Occipital lobe (tissue), 1 donor: ENCODE measurements at regions not wholly inside any gene's neighbourhood (a gene's known extent, or its start where the extent isn't known, plus 50 kb on each side); places are given as distances from the start of the nearest gene placed in this dataset.
"Not testable (repeated sequence)": the region's sequence is repeated elsewhere in the genome, so short reads cannot be mapped to it uniquely, and the experiment has no call there.

ENCODE experiments used
- DNase-seq: peaks from one replicate; lab custom pipeline; 2025; lab: John Stamatoyannopoulos, UW

DNA sequence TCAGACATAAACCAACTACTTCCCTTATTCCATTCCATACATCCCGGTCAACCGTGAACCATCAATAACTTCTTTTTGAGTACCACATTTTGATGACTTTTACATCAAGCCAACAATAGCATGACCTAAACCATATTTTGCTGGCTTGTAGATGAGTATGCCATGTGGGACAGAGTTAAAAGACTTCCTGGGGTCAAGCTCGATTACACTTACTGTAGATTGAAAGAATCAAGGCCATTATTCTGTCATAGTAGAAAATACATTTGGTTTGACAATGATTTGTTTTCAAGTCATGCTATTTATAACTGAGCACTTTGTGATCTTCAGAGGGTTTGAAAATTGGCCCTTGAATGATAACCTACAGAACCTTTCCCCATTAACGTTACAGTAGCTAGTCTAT is 1086.9 kb upstream of the PCDH20 start:
- no peak for DNase-seq

DNA sequence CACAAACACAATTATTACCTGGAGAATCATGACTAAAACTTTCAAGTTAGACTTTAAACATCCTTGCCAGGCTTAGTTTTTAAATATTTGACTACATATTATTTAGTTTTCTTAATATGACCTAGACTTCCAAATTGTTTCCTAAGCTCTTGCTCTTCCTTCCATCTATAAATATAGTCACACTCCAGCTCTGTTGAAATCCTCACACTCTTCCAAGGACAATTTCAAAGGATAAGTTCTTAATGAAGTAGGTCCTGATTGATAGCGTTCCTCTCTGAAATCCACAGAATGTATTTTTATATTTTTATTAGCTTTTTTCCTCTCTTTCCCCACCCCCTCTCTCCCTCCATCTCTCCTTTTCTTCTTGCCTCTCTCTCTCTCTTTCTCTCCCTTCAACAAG is 1074.1 kb upstream of the PCDH20 start:
- no peak for DNase-seq

DNA sequence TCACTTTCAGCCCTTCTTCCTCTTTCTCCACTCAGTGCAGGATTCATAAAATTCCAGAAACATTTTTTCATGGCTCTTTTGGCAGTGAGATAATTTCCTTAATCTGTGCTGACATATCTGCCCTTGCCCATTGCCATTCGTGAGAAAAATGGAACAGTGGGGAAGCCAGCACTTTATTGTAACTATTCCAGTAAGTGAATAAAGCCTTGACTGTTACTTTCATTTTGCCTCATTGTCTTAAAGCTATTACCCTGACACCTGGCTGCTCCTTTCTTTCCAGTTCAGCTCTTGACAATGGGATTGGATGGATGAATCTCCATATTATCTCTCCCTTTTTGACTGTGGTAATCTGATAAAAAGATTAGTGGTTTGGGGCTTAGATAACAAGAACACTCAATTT is 1068.1 kb upstream of the PCDH20 start:
- no peak for DNase-seq

DNA sequence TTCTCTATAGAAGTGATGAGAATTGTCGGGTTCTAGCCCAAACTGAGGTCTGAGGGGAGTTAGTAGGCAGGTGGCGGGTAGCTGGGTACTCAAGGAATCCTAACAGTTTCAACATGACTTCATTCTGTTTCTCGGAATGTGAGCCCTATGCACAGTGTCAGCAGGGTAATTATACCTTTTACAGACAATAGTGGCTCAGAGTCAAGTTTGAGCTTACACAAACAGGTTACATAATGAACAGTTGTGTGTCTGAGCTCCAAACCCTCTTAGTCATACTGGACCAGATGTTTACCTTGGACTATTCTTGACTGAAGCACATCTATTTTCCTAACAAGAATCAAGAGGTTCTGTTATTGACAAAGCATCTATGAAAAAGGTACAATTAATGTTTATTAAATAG is 1066.7 kb upstream of the PCDH20 start:
- DNase-seq, result no peak

DNA sequence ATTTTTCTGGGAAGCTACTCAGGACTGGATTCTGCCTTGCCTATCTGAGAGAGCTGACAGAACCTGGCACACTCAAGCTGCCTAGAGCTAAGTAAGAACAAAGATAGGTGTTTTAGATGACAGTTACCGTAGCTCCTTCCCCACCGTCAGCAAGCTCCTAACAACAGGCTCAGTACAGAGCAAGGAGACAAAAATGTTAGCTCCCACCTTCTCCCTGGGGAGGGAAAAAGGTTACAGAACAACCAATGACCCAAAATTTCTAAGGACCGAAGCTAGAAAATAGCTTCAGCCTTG is 1058.2 kb upstream of the PCDH20 start:
- no peak for DNase-seq

DNA sequence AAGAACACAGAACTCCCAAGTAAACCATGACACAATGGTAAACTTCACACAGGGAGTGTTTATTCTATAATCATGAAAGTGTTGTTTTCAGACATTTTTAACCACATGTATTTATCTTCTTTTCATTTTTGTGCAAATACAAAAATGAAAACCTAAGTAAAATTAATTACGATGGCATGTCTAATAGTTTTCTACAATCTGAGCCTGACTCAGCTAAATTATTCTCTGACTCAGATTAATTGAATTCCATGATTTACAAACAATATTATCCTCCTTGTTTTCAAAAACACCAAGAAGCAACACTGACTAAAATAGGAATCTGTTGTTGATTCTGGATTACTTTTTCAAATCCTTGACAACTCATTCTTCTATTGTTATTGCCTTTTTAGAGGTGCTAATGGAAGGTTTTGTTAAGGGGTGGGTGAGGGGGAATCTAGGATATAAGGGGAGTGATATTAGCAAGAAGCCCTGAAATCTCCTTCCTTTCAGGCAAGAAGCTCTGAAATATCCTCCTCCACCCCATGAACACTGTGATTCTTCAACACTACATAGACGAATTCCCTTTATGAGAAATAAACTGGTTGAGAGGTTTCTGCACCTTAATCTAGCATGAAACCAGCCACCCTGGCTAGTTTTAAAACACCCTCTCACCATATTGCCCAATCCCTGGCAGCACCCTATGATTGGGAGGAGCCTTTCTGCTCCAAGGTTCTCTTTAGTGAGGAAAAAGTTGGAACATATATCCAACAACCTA is 1057.7 kb upstream of the PCDH20 start:
- no peak for DNase-seq

DNA sequence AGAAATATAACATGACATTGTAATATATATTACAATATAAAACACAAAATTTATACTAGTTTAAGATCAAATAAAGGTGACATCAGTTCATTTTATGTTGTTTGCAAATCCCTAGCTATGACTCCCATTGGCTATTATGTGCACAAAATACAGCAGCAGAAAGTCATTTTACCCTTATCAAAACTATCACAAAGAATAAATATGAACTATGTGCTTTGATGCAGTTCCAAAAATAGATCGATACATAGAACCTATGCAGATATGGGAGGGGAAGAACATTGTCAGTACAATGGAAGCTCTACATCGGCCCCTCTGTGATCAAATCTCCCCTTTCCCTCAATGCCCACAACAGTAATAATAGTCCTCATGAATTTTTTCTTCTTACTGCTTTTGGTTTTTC is 1038.1 kb upstream of the PCDH20 start:
- DNase-seq, result no peak

DNA sequence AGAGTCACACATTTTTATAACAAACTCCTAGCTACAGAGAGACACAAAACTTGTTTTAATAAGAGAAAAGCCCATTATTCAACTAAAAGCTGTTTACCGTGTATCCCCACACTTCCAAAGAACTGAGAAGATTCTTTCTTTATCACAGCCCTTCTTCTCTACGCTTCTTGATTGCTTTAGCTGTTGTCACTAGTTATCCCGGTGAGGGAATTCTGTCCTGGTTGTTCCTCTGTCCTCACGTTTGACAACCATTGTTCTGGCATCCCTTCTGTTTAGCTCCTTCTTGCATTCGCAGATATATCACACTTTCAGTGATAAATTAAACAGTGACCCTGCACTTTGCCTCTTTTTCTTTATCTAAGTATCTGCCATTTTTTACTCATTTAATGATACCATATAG is 1035.1 kb upstream of the PCDH20 start:
- no peak for DNase-seq

DNA sequence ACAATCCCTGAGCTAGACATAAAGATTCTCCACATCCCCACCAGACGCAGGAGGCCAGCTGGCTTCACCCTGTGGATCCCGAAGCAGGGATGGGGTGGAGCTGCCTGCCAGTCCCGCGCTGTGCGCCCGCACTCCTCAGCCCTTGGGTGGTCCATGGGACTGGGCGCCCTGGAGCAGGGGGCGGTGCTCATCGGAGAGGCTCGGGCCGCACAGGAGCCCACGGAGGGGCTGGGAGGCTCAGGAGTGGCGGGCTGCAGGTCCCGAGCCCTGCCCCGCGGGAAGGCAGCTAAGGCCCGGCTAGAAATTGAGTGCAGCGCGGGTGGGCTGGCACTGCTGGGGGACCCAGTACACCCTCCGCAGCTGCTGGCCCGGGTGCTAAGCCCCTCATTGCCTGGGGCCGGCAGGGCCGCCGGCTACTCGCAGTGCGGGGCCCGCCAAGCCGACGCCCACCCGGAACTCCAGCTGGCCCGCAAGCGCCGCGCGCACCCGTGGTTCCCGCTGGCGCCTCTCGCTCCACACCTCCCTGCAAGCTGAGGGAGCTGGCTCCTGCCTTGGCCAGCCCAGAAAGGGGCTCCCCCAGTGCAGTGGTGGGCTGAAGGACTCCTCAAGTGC is 1032.2 kb upstream of the PCDH20 start:
- DNase-seq, result not testable (repeated sequence)

DNA sequence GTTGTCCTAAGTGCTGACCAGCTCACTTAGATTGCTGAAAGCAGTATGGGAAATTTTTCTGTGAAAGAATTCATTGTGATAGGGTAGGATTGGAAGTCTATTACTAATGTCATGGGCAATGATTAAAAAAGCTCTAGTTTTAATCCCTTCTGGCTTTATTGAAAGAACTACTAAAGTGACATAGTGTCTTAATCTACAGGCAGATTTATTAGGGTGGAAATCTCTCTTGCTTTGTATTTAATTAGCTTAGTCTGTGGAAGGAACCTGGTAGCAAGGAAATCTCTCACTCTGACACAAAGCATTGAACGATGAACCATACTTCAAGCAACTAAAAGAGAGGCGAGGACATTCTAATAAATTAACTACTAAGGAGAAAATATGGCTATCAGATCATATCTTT is 1029.2 kb upstream of the PCDH20 start:
- no peak for DNase-seq

DNA sequence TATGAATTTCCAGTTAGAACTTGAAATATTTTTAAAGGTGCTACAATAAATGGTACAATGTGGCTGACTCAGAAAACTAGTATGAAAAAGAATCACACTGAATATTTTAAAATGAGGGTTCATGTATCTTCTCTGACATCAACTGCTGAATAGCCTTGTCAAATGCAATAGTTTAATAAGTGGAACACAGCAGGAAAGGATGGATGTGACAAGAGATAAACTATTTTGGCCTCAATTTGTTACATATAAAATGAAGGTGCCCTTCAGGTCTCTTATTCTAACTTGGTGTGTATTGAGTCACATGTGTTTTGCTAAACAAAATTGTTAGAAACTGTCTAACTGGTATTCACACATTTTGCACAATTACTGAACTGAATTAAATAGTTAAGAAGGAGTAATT is 1018.4 kb upstream of the PCDH20 start:
- DNase-seq, result no peak

DNA sequence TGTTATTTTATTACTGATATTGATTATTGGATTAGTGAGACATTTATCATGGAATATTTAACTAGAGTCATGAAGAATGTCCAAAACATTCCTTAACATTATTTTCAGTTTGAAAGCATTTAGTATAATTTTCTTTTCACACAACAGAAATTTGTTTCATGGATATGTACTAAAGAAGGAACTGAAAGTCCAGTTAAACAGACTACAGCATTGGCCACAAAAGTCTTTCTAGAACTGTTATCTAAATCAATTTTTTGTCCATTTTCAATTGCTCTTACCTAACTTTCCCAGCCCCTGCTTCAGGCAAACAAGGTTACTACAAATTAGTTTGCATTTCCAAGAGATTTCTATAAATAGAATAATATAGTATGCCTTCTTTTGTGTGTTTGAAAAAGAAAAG is 1018.0 kb upstream of the PCDH20 start:
- no peak for DNase-seq

DNA sequence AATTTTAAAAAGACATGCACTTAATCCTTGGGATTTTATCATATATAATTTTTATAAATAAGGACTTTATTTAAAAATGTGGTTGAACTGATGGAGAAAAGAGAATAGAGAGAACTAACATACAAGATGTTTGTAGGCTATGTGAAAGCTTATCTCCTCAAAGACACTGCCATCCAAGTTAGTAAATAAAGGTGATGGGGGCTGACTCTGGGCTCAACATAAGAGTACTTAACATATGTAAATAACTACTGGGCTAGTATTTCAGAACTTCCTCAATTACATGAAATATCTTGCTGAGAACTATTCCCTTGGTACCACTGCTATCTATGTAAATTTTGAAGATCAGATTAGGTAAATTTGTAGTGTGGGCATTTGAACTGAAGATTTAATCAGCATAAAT is 1017.3 kb upstream of the PCDH20 start:
- DNase-seq, result no peak

DNA sequence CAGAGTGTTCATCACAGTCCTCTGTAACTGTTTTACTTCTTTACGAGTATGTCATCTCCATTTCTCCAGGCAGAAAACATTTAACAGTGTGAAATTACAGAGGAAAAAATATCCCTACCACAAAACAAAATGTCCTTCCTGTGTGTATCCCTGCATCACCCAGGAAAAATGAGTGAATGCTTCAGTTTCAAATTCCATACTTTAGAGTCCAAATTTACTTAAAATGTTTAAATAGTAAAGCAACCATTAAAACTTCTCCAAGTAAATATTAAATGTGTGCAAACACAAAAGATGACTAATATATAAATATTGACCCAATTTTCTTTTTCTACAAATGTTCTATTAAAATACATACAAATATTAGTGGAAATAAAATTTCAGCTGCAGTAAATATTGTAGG is 1016.6 kb upstream of the PCDH20 start:
- DNase-seq, result no peak

DNA sequence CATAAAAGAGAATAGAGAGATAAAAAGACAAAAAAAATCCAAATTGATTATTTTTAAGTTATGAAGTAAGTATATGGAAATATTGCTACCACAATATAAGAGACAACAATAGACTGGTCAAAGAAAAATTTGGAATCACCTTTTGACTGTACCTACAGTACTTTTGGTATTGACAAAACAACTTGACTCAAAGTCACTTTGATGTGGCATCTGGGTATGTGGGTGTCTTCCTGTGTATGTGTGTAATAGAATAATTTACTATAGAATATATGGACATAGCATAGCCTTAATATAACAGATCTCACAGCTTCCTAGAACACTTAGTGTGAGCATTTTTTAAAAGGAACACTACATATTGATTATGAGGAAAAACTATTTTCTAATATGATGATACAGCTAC is 1016.2 kb upstream of the PCDH20 start:
- no peak for DNase-seq

DNA sequence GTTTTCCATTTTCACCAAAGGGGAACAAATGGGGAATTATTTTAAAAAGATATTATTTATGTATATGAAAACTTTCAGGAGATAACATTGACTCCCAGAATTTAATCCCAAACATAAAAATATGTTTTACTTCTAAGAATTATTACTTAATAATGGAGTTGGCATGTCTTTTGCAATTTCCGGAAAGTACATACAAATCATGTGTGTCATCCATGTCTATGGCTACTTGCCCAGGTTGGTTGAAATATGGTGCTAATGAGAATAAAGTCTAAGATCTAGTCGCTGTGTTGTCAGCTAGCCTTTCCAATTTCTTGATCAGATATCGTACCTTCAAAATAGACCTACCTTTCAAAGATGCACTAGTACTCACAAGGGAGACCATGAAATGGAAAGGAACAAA is 1003.2 kb upstream of the PCDH20 start:
- no peak for DNase-seq

DNA sequence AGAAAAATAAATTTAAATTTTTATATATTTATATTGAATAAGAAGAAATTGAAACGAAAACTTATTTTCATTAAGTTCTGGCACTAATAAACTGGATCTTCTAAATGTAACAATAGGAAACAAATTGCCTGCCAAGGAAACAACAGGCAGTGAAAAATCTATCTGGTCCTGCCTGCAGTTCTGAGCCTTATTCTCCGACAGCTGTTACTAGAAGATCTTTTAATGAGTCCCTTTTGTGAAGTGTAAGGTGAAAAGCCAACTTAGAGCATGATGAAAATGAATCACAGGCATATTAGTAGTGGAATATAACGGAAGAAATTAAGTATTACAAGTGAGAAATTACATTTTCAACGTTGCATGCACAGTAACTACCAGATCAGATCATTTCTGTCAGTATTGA is 1002.7 kb upstream of the PCDH20 start:
- no peak for DNase-seq

DNA sequence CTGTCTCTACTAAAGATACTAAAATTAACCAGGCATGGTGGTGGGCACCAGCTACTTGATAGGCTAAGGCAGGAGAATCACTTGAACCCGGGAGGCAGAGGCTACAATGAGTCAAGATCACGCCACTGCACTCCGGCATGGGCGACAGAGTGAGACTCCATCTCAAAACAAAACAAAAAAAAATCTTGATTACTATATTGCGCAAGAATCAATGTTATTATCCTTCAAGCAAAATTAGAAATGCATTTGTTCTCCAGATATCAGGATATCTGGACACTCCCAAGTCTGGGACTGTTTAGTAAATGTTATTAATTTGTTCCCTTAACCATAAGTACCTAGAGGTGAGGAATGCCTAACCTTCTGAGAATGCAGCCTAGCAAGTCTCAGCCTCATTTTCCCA is 992.2 kb upstream of the PCDH20 start:
- no peak for DNase-seq

DNA sequence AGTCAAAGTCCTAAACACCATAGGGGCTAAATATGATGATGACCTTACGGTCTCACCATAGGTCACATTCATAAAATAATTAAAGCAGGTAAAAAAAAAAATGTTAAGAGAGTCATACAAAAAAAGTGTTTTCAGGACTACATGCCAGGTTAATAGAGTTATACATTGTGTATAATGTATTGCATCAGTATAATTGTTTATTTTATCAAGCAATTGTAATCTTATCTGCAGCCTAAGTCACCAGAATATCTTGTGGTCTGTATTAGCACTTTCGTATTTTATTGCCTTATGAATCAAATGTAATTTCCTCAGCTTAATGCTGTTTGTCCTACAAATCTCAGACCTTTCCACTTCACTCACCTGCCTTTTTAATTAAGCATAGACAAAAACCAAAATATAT is 972.9 kb upstream of the PCDH20 start:
- no peak for DNase-seq

DNA sequence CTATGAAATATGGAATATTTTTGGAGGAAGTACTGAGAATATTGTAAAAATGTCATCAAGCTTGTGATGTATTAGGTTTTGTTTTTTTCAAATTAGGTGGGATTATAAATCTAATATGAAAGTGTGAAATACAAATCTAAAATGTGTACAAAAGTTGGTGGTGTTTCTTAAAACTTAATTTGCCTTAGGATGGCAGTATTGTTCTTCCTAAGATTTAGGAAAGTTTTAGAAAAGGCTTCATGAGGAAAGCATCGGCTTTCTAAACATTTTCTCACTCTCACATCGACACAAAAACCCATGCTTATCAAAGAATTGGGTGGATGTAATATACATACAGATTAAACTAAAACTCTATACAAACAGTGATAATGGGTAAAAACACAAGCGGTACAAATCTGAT is 972.0 kb upstream of the PCDH20 start:
- DNase-seq, result no peak

DNA sequence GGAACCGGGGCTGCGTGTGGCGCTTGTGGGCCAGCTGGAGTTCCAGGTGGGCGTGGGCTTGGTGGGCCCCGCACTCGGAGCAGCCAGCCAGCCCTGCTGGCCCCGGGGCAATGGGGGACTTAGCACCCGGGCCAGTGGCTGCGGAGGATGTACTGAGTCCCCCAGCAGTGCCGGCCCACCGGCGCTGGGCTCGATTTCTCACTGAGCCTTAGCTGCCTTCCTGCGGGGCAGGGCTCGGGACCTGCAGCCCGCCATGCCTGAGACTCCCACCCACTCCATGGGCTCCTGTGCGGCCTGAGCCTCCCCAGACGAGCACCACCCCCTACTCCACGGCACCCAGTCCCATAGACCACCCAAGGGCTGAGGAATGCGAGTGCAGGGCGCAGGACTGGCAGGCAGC is 963.6 kb upstream of the PCDH20 start:
- DNase-seq, result not testable (repeated sequence)

DNA sequence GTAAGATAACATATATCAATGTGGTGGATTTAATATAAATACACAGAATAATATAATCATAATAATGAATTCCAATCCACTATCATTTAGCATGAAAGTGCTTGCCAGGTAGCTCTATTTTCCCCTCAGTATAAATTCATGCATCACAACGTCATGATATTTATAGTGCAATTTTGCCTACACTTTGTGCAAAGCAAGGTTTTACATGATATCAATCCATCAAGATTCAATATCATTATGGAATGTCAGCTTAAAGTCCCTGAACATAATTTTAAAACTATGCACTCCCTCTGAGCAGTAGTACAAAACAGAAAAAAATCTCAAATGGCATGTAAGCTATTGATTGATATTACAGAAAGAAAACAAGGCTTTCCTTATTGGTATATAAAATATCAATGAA is 962.2 kb upstream of the PCDH20 start:
- no peak for DNase-seq

DNA sequence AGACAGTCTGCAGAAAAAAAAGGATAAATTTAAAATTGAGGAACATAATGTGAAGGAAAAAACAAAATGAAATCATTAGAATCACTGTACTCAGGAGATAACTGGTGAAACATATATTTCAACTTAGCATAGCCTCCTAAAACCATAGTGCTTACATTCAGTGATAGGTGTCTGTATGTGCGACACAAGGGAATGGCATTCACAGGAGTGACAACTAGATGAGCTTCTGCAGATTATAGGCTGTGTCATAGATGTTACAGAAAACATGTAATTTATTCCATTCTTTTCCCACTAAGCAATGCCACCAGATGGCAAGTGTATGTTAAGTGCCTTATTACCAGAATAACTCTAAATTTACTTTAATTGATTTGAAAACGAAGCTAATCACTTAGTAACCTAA is 960.0 kb upstream of the PCDH20 start:
- DNase-seq, result no peak

DNA sequence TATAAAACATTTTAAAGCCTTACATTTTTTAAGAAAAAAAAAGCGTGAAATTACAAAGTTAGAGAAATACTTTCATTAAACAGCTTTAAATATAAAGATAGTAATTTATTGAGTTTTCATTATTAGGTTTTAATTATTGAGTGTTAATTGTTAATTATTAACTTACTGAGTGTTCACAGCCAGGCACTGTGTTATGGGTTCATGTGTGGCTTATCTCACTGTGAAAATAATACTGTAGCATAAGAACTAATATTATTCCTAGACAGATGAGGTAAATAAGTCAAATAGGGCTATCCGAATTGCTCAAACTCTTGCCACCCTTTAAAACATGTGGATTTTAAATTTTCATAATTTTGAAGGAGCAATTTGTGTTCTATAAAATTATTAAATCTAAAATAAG is 956.1 kb upstream of the PCDH20 start:
- DNase-seq, result no peak
